ENCODE measurements at regions not wholly inside any gene's neighbourhood (a gene's known extent, or its start where the extent isn't known, plus 50 kb on each side); places are given as distances from the start of the nearest gene placed in this dataset.

DNA sequence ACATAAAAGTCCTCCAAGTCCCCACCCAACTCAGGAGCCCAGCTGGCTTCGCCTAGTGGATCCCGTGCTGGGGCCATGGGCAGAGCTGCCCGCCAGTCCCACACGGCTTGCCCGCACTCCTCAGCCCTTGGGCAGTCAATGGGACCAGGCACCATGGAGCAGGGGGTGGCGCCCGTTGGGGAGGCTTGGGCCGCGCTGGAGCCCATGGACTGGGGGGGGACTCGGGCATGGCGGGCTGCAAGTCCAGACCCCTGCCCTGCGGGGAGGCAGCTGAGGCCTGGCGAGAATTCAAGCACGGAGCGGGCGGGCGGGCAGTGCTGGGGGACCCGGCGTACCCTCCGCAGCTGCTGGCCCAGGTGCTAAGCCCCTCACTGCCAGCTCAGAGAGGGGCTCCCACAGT is 249.8 kb upstream of the PLD5 start:
- TF ChIP-seq SIN3A (IDR thresholded peaks at IDR 0.05; ENCODE audit: borderline replicate concordance, insufficient read depth, low read depth, low read length), result no peak
- TF ChIP-seq POLR2AphosphoS5 (IDR thresholded peaks at IDR 0.05; ENCODE audit: low read depth, low read length), result no peak
- TF ChIP-seq, protein P1, sequence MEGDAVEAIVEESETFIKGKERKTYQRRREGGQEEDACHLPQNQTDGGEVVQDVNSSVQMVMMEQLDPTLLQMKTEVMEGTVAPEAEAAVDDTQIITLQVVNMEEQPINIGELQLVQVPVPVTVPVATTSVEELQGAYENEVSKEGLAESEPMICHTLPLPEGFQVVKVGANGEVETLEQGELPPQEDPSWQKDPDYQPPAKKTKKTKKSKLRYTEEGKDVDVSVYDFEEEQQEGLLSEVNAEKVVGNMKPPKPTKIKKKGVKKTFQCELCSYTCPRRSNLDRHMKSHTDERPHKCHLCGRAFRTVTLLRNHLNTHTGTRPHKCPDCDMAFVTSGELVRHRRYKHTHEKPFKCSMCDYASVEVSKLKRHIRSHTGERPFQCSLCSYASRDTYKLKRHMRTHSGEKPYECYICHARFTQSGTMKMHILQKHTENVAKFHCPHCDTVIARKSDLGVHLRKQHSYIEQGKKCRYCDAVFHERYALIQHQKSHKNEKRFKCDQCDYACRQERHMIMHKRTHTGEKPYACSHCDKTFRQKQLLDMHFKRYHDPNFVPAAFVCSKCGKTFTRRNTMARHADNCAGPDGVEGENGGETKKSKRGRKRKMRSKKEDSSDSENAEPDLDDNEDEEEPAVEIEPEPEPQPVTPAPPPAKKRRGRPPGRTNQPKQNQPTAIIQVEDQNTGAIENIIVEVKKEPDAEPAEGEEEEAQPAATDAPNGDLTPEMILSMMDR (IDR thresholded peaks at IDR 0.05), result no peak
